Upper lobe of left lung (tissue), 6 donors: ENCODE measurements at regions not wholly inside any gene's neighbourhood (a gene's known extent, or its start where the extent isn't known, plus 50 kb on each side); places are given as distances from the start of the nearest gene placed in this dataset.

Experiments used
- ATAC-seq, 2 donors: fragments of 200-7000 bp; cut with Tn5 transposase; one replicate each; pipeline ENCODE4 v1.9.1; 2022; ENCODE audit warnings: mild to moderate bottlenecking in 2 of 2, moderate library complexity in 2 of 2; ENCODE audit not compliant: low FRiP score in 2 of 2
- DNase-seq, 2 donors: peaks; one replicate each; pipeline ENCODE4 v3.0.0-alpha.2; 2019 to 2020
- H3K27ac ChIP-seq, 4 donors: fragments of 200-600 bp; sonication (generic); one replicate each; pipeline ENCODE4 v1.5.1; 2016 to 2019
- H3K27me3 ChIP-seq, 4 donors: fragments of 200-600 bp; sonication (generic); one replicate each; pipeline ENCODE4 v1.5.1; 2017 to 2019
- H3K36me3 ChIP-seq, 4 donors: fragments of 200-600 bp; sonication (generic); one replicate each; pipeline ENCODE4 v1.5.1; 2016 to 2019
- H3K4me1 ChIP-seq, 4 donors: fragments of 200-600 bp; sonication (generic); one replicate each; pipeline ENCODE4 v1.5.1; 2018 to 2019
- H3K4me3 ChIP-seq, 4 donors: fragments of 200-600 bp; sonication (generic); one replicate each; pipeline ENCODE4 v1.5.1; 2017 to 2019; ENCODE audit warnings: mild to moderate bottlenecking in 2 of 4, moderate library complexity in 1 of 4
- H3K9me3 ChIP-seq, 4 donors: fragments of 200-600 bp; sonication (generic); one replicate each; pipeline ENCODE4 v1.5.1; 2018 to 2019
- CTCF ChIP-seq, 6 experiments: fragments of 450-650 bp in 4 of 6; fragments of 200-600 bp in 2 of 6; sonication (generic) in 2 of 6; IDR thresholded peaks; one replicate each; pipeline ENCODE4 v1.5.1; 2016 to 2019; ENCODE audit warnings: antibody characterized with exemption in 6 of 6
- EP300 ChIP-seq, 4 donors: sonication (generic); formaldehyde crosslinking; IDR thresholded peaks; one replicate each; pipeline ENCODE4 v1.5.1; 2017; ENCODE audit warnings: antibody characterized with exemption in 4 of 4, control low read depth in 2 of 4
- POLR2A ChIP-seq, 4 donors: fragments of 450-650 bp; IDR thresholded peaks; one replicate each; pipeline ENCODE4 v1.5.1; 2016 to 2017; ENCODE audit warnings: antibody characterized with exemption in 4 of 4, mild to moderate bottlenecking in 2 of 4
- POLR2AphosphoS5 ChIP-seq, 2 donors: sonication (generic); formaldehyde crosslinking; IDR thresholded peaks; one replicate each; pipeline ENCODE4 v1.5.1; 2017; ENCODE audit warnings: antibody characterized with exemption in 2 of 2
- WGBS, 2 donors: methylation state at CpG; one replicate each; pipeline ENCODE4 v1.1.5; 2017 to 2018; 5-methylcytosine and 5-hydroxymethylcytosine counted together
- donor health status: DM: no; HTN: no; CAD: no; lungs with moderate emphysema.
- donor health status: DM: no; HTN: yes; CAD: no; lungs with severe emphysema.

- DNase-seq (no peak), ATAC-seq (no peak)
- Histone ChIP-seq H3K27me3 (no peaks in the 10 kb centered on the region), H3K4me3 (no peak overlapping the region), H3K9me3 (no peaks in the 10 kb centered on the region), H3K36me3 (no peaks in the 10 kb centered on the region), H3K4me1 (no peaks in the 10 kb centered on the region), H3K27ac (no peak overlapping the region)
- 79 to 80% methylated on average over 7 of the region's 7 CpGs for WGBS, 2 donors
- no peak for TF ChIP-seq POLR2AphosphoS5 (IDR thresholded peaks at IDR 0.05)
- TF ChIP-seq CTCF (IDR thresholded peaks at IDR 0.05), result no peak
- no peak for TF ChIP-seq EP300 (IDR thresholded peaks at IDR 0.05)
- no peak for TF ChIP-seq POLR2A (IDR thresholded peaks at IDR 0.05)
Measured at GRCh38 chr1:229883504-229884200, 183.4 kb upstream of the GALNT2 start.

GRCh38 chr1:229884765-229885164 lies 182.3 kb upstream of the GALNT2 start:
- ATAC-seq, result no peak
- Histone ChIP-seq H3K27ac (no peak overlapping the region), H3K4me1 (no peaks in the 10 kb centered on the region), H3K4me3 (no peak overlapping the region), H3K9me3 (no peaks in the 10 kb centered on the region), H3K36me3 (no peaks in the 10 kb centered on the region), H3K27me3 (no peaks in the 10 kb centered on the region)
- 78% methylated on average over 4 of the region's 4 CpGs for WGBS, 2 donors
- DNase-seq, result no peak
- TF ChIP-seq POLR2A (IDR thresholded peaks at IDR 0.05) (no peak), CTCF (IDR thresholded peaks at IDR 0.05) (no peak), POLR2AphosphoS5 (IDR thresholded peaks at IDR 0.05) (no peak), EP300 (IDR thresholded peaks at IDR 0.05) (no peak)

GRCh38 chr1:229885568-229886495 lies 181.2 kb upstream of the GALNT2 start:
- TF ChIP-seq CTCF (IDR thresholded peaks at IDR 0.05), result no peak
- TF ChIP-seq POLR2A (IDR thresholded peaks at IDR 0.05), result no peak
- Histone ChIP-seq H3K4me3 (no peak overlapping the region), H3K36me3 (no peaks in the 10 kb centered on the region), H3K9me3 (no peaks in the 10 kb centered on the region), H3K4me1 (no peaks in the 10 kb centered on the region), H3K27ac (no peak overlapping the region), H3K27me3 (no peaks in the 10 kb centered on the region)
- 76 to 80% methylated on average over 8 to 12 of the region's 12 CpGs for WGBS, 2 donors
- ATAC-seq (no peak), DNase-seq (no peak)

- TF ChIP-seq CTCF (IDR thresholded peaks at IDR 0.05), result no peak
- TF ChIP-seq EP300 (IDR thresholded peaks at IDR 0.05), result no peak
- 85 to 92% methylated on average over 8 of the region's 8 CpGs for WGBS, 2 donors
- no peak overlapping the region for H3K4me3 ChIP-seq
- DNase-seq (no peak), ATAC-seq (no peak)
- no peaks in the 10 kb centered on the region for H3K27me3 ChIP-seq
- H3K36me3 ChIP-seq, result no peaks in the 10 kb centered on the region
- no peaks in the 10 kb centered on the region for H3K4me1 ChIP-seq
- H3K27ac ChIP-seq, result no peak overlapping the region
- H3K9me3 ChIP-seq, result no peaks in the 10 kb centered on the region
Measured at GRCh38 chr1:229886636-229887035, 180.4 kb upstream of the GALNT2 start.
